Astrocyte (in vitro differentiated cells and primary cell): ENCODE measurements at regions not wholly inside any gene's neighbourhood (a gene's known extent, or its start where the extent isn't known, plus 50 kb on each side); places are given as distances from the start of the nearest gene placed in this dataset.

Experiments used
- DNase-seq: peaks from one replicate; pipeline ENCODE4 v3.0.0-alpha.2; 2010; ENCODE audit warnings: low read depth
- FAIRE-seq: peaks from 2 replicates; lab custom pipeline; 2011; peaks lifted over from hg19 to GRCh38; lab: Jason Lieb, UNC
- H2AFZ ChIP-seq: 2 replicates; pipeline ENCODE4 v1.6.0; 2012; ENCODE audit warnings: low read depth, low read length, inconsistent platforms
- H3K27ac ChIP-seq: 2 replicates; pipeline ENCODE4 v1.5.1; 2011; ENCODE audit warnings: low read depth, low read length, inconsistent platforms
- H3K27me3 ChIP-seq: 2 replicates; pipeline ENCODE4 v1.6.0; 2011; ENCODE audit warnings: low read length, inconsistent platforms; ENCODE audit not compliant: insufficient read depth
- H3K36me3 ChIP-seq: 2 replicates; pipeline ENCODE4 v1.5.1; 2011; ENCODE audit warnings: low read length, inconsistent platforms; ENCODE audit not compliant: insufficient read depth
- H3K4me1 ChIP-seq: 2 replicates; pipeline ENCODE4 v1.5.1; 2011; ENCODE audit warnings: low read length, inconsistent platforms; ENCODE audit not compliant: insufficient read depth
- H3K4me2 ChIP-seq: 2 replicates; pipeline ENCODE4 v1.6.0; 2012; ENCODE audit warnings: low read length, inconsistent platforms
- H3K4me3 ChIP-seq: 2 replicates; pipeline ENCODE4 v1.5.1; 2011; ENCODE audit warnings: low read depth, mild to moderate bottlenecking, low read length, inconsistent platforms; ENCODE audit not compliant: insufficient read depth
- H3K79me2 ChIP-seq: 2 replicates; pipeline ENCODE4 v1.6.0; 2012; ENCODE audit warnings: mild to moderate bottlenecking, low read length, inconsistent platforms; ENCODE audit not compliant: insufficient read depth
- H3K9ac ChIP-seq: 2 replicates; pipeline ENCODE4 v1.6.0; 2012; ENCODE audit warnings: mild to moderate bottlenecking, low read length, inconsistent platforms
- H3K9me3 ChIP-seq: 2 replicates; pipeline ENCODE4 v1.5.1; 2012; ENCODE audit warnings: low read depth, mild to moderate bottlenecking, low read length, inconsistent platforms; ENCODE audit not compliant: insufficient read depth
- H4K20me1 ChIP-seq: 2 replicates; pipeline ENCODE4 v1.6.0; 2012; ENCODE audit warnings: low read length, inconsistent platforms; ENCODE audit not compliant: insufficient read depth
- H3K27ac Mint-ChIP-seq: one replicate; pipeline ENCODE4 v1.8.0; 2021; ENCODE audit warnings: mild to moderate bottlenecking, mixed read lengths; ENCODE audit not compliant: unreplicated experiment
- H3K27me3 Mint-ChIP-seq: one replicate; pipeline ENCODE4 v1.8.0; 2021; ENCODE audit warnings: low read depth, mixed read lengths; ENCODE audit not compliant: unreplicated experiment
- H3K36me3 Mint-ChIP-seq: one replicate; pipeline ENCODE4 v1.8.0; 2021; ENCODE audit warnings: low read depth, mixed read lengths; ENCODE audit not compliant: unreplicated experiment
- H3K4me1 Mint-ChIP-seq: one replicate; pipeline ENCODE4 v1.8.0; 2021; ENCODE audit warnings: low read depth, mixed read lengths; ENCODE audit not compliant: unreplicated experiment
- H3K4me3 Mint-ChIP-seq: one replicate; pipeline ENCODE4 v1.8.0; 2021; ENCODE audit warnings: mild to moderate bottlenecking, moderate library complexity, mixed read lengths; ENCODE audit not compliant: unreplicated experiment
- H3K9me3 Mint-ChIP-seq: one replicate; pipeline ENCODE4 v1.8.0; 2021; ENCODE audit warnings: mild to moderate bottlenecking, mixed read lengths; ENCODE audit not compliant: unreplicated experiment
- EZH2 ChIP-seq: IDR thresholded peaks from 2 replicates; pipeline ENCODE4 v1.6.1; 2012; ENCODE audit warnings: mild to moderate bottlenecking, low read length, inconsistent platforms; ENCODE audit not compliant: insufficient read depth
- TF ChIP-seq, protein P1 (sequence below): IDR thresholded peaks from 2 replicates; pipeline ENCODE4 v1.5.1; 2011; ENCODE audit warnings: low read depth, mild to moderate bottlenecking, inconsistent platforms, low read length, moderate library complexity; ENCODE audit not compliant: insufficient read depth

DNA sequence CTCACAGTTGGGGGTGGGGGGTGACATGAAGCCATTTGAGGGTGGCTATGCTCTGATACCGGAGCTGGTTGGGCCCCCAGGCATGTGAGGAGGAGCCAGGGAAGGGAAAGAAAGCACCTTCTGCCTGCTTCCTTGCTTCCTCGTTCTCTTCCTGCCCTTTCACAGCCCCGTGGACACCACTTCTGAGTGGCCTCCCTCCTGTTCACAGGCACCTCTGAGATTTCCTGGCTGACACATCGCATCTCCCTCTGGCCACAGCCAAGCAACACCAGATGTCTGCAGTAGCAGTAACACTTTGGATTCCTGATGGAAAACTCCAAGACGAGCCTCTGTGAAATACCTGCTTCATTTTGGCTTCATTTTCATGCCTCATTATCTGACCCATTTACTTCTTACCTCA lies 64.7 kb upstream of the ST3GAL5 start:
- no peaks in the 10 kb centered on the region for H3K27me3 ChIP-seq
- TF ChIP-seq EZH2, result no peak
- TF ChIP-seq, protein P1, sequence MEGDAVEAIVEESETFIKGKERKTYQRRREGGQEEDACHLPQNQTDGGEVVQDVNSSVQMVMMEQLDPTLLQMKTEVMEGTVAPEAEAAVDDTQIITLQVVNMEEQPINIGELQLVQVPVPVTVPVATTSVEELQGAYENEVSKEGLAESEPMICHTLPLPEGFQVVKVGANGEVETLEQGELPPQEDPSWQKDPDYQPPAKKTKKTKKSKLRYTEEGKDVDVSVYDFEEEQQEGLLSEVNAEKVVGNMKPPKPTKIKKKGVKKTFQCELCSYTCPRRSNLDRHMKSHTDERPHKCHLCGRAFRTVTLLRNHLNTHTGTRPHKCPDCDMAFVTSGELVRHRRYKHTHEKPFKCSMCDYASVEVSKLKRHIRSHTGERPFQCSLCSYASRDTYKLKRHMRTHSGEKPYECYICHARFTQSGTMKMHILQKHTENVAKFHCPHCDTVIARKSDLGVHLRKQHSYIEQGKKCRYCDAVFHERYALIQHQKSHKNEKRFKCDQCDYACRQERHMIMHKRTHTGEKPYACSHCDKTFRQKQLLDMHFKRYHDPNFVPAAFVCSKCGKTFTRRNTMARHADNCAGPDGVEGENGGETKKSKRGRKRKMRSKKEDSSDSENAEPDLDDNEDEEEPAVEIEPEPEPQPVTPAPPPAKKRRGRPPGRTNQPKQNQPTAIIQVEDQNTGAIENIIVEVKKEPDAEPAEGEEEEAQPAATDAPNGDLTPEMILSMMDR, result no peak
- H3K27ac ChIP-seq, result no peak overlapping the region
- Mint-ChIP-seq H3K4me1 (peaks cover 4% of the 10 kb centered on the region), H3K9me3 (peaks cover 4% of the 10 kb centered on the region), H3K36me3 (peaks cover 2% of the 10 kb centered on the region), H3K4me3 (no peak overlapping the region), H3K27ac (no peak overlapping the region), H3K27me3 (peaks cover 8% of the 10 kb centered on the region)
- no peak for DNase-seq
- H3K9ac ChIP-seq, result no peak overlapping the region
- H3K79me2 ChIP-seq, result no peaks in the 10 kb centered on the region
- peak overlapping the region; percentile 19 for H2AFZ ChIP-seq
- H3K4me3 ChIP-seq, result no peak overlapping the region
- H3K4me2 ChIP-seq, result no peak overlapping the region
- H3K36me3 ChIP-seq, result no peaks in the 10 kb centered on the region
- no peak for FAIRE-seq
- no peaks in the 10 kb centered on the region for H3K9me3 ChIP-seq
- H4K20me1 ChIP-seq, result no peaks in the 10 kb centered on the region
- no peaks in the 10 kb centered on the region for H3K4me1 ChIP-seq

DNA sequence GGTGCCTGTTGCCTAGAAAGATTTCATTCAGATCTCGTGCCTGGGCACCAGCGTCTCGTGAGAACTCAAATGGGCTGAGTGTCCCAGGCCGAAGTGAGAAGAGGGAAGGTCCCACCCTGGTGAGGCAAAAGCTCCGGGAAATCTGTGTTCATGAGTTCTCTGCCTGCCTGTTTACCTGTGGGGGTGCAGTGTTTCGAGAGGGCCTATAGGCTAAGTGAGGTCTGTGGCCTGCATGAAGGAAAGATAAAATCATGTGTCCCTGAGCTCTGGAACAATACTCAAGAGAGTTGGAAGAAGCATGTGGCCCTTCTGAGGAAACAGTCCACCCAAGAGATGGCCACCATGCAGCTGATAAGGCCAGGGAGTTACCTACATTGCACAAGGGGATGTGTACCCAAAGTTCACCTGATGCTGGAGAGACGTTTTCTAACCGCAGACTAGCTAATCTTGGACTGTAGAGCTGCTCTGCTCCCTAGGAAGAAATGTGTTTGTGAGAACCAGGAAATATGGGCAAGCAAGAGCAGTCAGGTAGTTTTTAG lies 63.5 kb upstream of the ST3GAL5 start:
- Histone ChIP-seq H3K4me3 (no peak overlapping the region), H3K4me1 (no peaks in the 10 kb centered on the region), H2AFZ (no peak overlapping the region), H3K36me3 (no peaks in the 10 kb centered on the region), H3K79me2 (no peaks in the 10 kb centered on the region), H3K4me2 (no peak overlapping the region), H3K9ac (no peak overlapping the region), H3K27ac (no peak overlapping the region), H4K20me1 (no peaks in the 10 kb centered on the region), H3K9me3 (no peaks in the 10 kb centered on the region), H3K27me3 (no peaks in the 10 kb centered on the region)
- DNase-seq (no peak), FAIRE-seq (no peak)
- H3K27me3 Mint-ChIP-seq, result peaks cover 8% of the 10 kb centered on the region
- H3K4me1 Mint-ChIP-seq, result peaks cover 3% of the 10 kb centered on the region
- no peak overlapping the region for H3K27ac Mint-ChIP-seq
- no peak for TF ChIP-seq EZH2
- TF ChIP-seq, protein P1, result no peak
- H3K9me3 Mint-ChIP-seq, result peaks cover 4% of the 10 kb centered on the region
- H3K36me3 Mint-ChIP-seq, result peaks cover 2% of the 10 kb centered on the region
- H3K4me3 Mint-ChIP-seq, result no peak overlapping the region

DNA sequence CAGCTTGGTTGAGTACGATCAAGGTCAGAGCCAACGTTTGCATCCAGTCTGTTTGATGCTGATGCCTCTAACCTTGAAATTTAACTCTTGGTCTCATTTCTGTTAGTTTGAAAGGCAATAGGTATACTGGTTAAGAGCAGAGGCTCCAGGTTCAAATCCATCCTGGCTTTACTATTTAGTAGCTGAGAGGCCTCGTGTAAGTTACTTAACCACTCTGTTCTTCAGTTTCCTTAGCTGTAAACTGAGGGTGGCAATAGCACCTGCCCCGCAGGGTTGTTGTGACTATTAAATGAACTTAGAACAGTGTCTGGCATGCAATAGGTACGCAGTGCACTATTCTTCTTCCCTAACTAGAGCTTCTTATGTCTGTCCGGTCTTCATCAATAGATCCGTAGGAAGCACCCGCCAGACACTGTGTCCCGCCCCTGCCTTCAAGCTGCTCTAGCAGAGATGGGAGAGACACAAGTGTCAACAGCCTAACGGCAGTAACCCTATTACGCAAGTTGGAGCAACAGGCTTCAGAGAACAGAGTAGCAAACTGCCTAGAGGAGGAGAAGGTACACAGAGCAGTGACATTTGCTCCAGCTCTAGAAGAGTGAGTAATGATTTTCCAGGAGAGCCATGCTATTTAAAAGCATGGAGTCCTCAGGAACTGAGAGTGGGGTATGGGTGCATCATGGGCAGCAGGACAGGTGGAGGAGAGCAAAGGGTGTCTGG lies 62.7 kb upstream of the ST3GAL5 start:
- Histone ChIP-seq H3K27ac (no peak overlapping the region), H4K20me1 (no peaks in the 10 kb centered on the region), H3K36me3 (no peaks in the 10 kb centered on the region), H3K4me1 (no peaks in the 10 kb centered on the region), H3K9me3 (no peaks in the 10 kb centered on the region), H3K27me3 (no peaks in the 10 kb centered on the region), H3K9ac (no peak overlapping the region), H3K79me2 (no peaks in the 10 kb centered on the region), H2AFZ (no peak overlapping the region), H3K4me3 (no peak overlapping the region), H3K4me2 (no peak overlapping the region)
- DNase-seq, result no peak
- Mint-ChIP-seq H3K27ac (no peak overlapping the region), H3K9me3 (peaks cover 6% of the 10 kb centered on the region), H3K4me1 (no peaks in the 10 kb centered on the region), H3K27me3 (peaks cover 8% of the 10 kb centered on the region), H3K36me3 (peaks cover 2% of the 10 kb centered on the region), H3K4me3 (no peak overlapping the region)
- no peak for FAIRE-seq
- TF ChIP-seq, protein P1, result no peak
- TF ChIP-seq EZH2, result no peak
